ENCODE measurements at regions not wholly inside any gene's neighbourhood (a gene's known extent, or its start where the extent isn't known, plus 50 kb on each side); places are given as distances from the start of the nearest gene placed in this dataset.

GRCh38 chr1:14474856-14475255, 123.6 kb upstream of the KAZN start:
- DNase-seq, result no peak

- DNase-seq, result no peak
Observed at GRCh38 chr1:14476170-14476955, 122.1 kb upstream of the KAZN start.

GRCh38 chr1:14478120-14478519, 120.4 kb upstream of the KAZN start:
- DNase-seq, result no peak

- no peak for DNase-seq
Observed at GRCh38 chr1:14479865-14480264, 118.6 kb upstream of the KAZN start.

- no peak for DNase-seq
Observed at GRCh38 chr1:14482784-14483450, 115.6 kb upstream of the KAZN start.

GRCh38 chr1:14485285-14485684, 113.2 kb upstream of the KAZN start:
- DNase-seq, result no peak

- DNase-seq, result no peak
Observed at GRCh38 chr1:14486401-14487201, 111.9 kb upstream of the KAZN start.

GRCh38 chr1:14487671-14488070, 110.8 kb upstream of the KAZN start:
- no peak for DNase-seq

- no peak for DNase-seq
Observed at GRCh38 chr1:14494911-14495310, 103.6 kb upstream of the KAZN start.

- no peak for DNase-seq
Observed at GRCh38 chr1:14495381-14495780, 103.1 kb upstream of the KAZN start.

GRCh38 chr1:14495996-14496395, 102.5 kb upstream of the KAZN start:
- DNase-seq, result no peak

GRCh38 chr1:14498839-14499238, 99.6 kb upstream of the KAZN start:
- no peak for DNase-seq

- no peak for DNase-seq
Observed at GRCh38 chr1:14499312-14500040, 99.0 kb upstream of the KAZN start.

GRCh38 chr1:14500041-14500440, 98.4 kb upstream of the KAZN start:
- no peak for DNase-seq

- no peak for DNase-seq
Observed at GRCh38 chr1:14500912-14501311, 97.6 kb upstream of the KAZN start.

GRCh38 chr1:14504517-14504916, 94.0 kb upstream of the KAZN start:
- no peak for DNase-seq

- no peak for DNase-seq
Observed at GRCh38 chr1:14506471-14507255, 91.8 kb upstream of the KAZN start.

GRCh38 chr1:14507262-14507661, 91.2 kb upstream of the KAZN start:
- DNase-seq, result no peak

- DNase-seq, result no peak
Observed at GRCh38 chr1:14508613-14509012, 89.9 kb upstream of the KAZN start.

- no peak for DNase-seq
Observed at GRCh38 chr1:14511166-14511680, 87.3 kb upstream of the KAZN start.

GRCh38 chr1:14511796-14512585, 86.5 kb upstream of the KAZN start:
- DNase-seq, result no peak
